ENCODE measurements at regions not wholly inside any gene's neighbourhood (a gene's known extent, or its start where the extent isn't known, plus 50 kb on each side); places are given as distances from the start of the nearest gene placed in this dataset.

DNA sequence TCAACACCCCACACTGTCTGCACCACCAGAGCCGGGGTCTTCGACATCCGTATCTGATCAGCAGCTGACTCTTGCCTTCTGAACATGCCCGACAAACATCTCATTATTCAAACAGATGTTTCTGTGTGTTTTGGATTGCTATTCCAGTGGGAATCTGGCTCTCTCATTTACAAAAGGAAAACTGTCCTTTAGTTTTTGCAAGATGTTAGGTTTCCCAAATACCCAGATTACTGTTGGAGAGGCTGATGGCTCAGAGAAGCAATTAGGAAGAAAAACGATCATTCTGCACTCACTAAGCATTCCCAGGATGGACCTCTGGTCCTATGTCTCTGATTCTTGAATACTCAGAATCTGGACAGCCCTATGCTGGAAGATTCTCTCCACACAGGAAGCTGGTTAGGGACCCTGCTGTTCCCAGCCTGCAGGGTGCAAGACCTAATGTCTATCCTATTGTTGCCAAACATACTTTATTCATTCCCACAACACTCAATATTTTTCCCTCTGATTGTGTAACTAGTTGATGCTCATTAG is 532.9 kb downstream of the CDH26 start:
- no peaks in the 10 kb centered on the region for H3K36me3 ChIP-seq
- H3K4me3 ChIP-seq: no peak overlapping the region
- H3K27ac ChIP-seq: no peak overlapping the region
- H3K4me1 ChIP-seq: no peaks in the 10 kb centered on the region
- DNase-seq: no peak
- TF ChIP-seq, protein P1, sequence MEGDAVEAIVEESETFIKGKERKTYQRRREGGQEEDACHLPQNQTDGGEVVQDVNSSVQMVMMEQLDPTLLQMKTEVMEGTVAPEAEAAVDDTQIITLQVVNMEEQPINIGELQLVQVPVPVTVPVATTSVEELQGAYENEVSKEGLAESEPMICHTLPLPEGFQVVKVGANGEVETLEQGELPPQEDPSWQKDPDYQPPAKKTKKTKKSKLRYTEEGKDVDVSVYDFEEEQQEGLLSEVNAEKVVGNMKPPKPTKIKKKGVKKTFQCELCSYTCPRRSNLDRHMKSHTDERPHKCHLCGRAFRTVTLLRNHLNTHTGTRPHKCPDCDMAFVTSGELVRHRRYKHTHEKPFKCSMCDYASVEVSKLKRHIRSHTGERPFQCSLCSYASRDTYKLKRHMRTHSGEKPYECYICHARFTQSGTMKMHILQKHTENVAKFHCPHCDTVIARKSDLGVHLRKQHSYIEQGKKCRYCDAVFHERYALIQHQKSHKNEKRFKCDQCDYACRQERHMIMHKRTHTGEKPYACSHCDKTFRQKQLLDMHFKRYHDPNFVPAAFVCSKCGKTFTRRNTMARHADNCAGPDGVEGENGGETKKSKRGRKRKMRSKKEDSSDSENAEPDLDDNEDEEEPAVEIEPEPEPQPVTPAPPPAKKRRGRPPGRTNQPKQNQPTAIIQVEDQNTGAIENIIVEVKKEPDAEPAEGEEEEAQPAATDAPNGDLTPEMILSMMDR (IDR thresholded peaks at IDR 0.05): no peak
- TF ChIP-seq POLR2A (IDR thresholded peaks at IDR 0.05): no peak
- H3K27me3 ChIP-seq: no peaks in the 10 kb centered on the region
- intact Hi-C loops (cut with DNase I; ENCODE audit: low total_unique reads): no loop called here
- no peaks in the 10 kb centered on the region for H3K9me3 ChIP-seq

DNA sequence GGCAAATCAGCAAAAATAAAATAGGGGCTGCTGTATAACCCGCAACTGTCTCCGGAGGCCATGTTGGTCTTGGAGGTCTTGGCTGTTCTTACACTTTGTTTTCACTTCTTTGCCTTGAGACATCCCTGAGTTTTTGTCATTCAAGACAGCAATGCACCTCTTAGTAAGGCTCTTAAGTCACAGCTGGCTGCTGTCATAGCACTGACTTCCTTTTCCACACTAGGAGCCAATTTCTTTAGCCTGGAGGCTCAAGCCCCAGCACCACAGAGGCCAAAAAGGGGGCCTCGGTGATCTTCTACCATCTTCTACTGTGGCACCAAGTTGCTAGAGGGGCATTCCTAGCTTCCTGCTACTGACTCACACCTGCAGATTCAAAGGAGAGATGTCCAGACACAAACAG is 536.3 kb downstream of the CDH26 start:
- H3K4me3 ChIP-seq: no peak overlapping the region
- no peaks in the 10 kb centered on the region for H3K9me3 ChIP-seq
- DNase-seq: no peak
- intact Hi-C loops (cut with DNase I; ENCODE audit: low total_unique reads): no loop called here
- no peaks in the 10 kb centered on the region for H3K4me1 ChIP-seq
- H3K36me3 ChIP-seq: no peaks in the 10 kb centered on the region
- H3K27ac ChIP-seq: no peak overlapping the region
- H3K27me3 ChIP-seq: no peaks in the 10 kb centered on the region
- TF ChIP-seq, protein P1 (IDR thresholded peaks at IDR 0.05): no peak
- no peak for TF ChIP-seq POLR2A (IDR thresholded peaks at IDR 0.05)

DNA sequence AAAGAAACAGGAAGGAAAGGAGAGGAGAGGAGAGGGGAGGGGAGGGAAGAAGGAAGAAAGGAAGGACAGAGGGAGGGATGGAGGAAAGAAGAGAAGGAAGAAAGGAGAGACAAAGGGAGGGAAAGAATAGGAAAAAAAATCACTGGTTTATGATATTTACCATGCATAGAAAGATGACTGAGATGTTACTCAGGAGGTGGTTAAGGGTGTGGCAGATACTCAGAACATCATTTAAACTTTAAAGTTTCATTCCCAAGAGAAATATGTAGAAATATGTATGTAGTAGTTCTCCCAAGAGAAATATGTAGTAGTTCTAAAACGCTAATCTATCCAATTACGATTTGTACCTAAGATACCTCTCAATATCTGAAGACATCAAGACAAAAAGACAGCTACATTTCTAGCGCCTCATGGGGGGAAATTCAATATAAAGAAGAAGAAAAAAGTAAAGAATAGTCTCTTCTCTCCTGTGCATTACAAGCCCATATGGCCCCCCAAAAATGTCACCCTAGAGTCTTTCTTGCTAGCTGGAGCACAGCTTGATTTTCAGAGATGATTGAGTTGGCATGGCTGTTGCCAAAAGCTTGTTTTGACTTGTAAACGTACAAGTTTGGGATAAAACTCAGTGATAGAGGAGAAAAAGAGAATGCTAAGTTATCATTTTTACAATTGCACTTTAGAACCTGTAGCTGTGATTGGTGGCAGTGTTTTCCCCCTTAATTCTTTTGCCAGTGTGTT is 539.2 kb downstream of the CDH26 start:
- no peak for TF ChIP-seq POLR2A (IDR thresholded peaks at IDR 0.05)
- TF ChIP-seq, protein P1 (IDR thresholded peaks at IDR 0.05): no peak
- Histone ChIP-seq H3K36me3 (no peaks in the 10 kb centered on the region), H3K4me3 (no peak overlapping the region), H3K4me1 (no peaks in the 10 kb centered on the region), H3K9me3 (no peaks in the 10 kb centered on the region), H3K27me3 (no peaks in the 10 kb centered on the region), H3K27ac (no peak overlapping the region)
- intact Hi-C loops (cut with DNase I; ENCODE audit: low total_unique reads): no loop called here
- DNase-seq: no peak

DNA sequence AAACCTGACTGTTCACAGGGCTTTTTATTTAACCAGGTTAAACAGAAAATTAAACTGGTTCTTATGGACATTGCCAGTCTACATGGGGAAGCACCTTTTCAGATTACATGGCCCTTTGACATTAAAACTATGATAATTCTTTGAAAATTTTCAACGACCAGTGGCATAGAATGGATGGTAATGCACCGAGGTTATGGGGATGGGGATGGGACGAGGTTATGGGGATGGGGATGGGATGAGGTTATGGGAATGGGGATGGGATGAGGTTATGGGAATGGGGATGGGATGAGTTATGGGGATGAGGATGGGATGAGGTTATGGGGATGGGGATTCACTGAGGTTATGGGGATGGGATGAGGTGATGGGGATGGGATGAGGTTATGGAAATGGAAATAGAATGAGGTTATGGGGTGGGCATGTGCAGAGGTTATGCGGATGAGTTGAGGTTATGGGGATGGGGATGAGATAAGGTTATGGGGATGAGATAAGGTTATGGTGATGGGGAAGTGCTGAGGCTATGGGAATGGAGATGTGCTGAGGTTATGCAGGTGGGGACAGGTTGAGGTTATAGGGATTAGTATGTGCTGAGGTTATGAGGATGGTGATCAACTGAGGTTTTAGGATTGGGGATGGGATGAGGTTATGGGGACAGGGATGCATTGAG is 541.9 kb downstream of the CDH26 start:
- TF ChIP-seq, protein P1 (IDR thresholded peaks at IDR 0.05): no peak
- TF ChIP-seq POLR2A (IDR thresholded peaks at IDR 0.05): no peak
- DNase-seq: no peak
- peaks cover 0 to 3% of the 10 kb centered on the region in 2 donors for H3K27me3 ChIP-seq
- intact Hi-C loops (cut with DNase I; ENCODE audit: low total_unique reads): no loop called here
- no peak overlapping the region for H3K27ac ChIP-seq
- no peak overlapping the region for H3K4me3 ChIP-seq
- H3K9me3 ChIP-seq: no peaks in the 10 kb centered on the region
- H3K4me1 ChIP-seq: no peaks in the 10 kb centered on the region
- H3K36me3 ChIP-seq: no peaks in the 10 kb centered on the region

DNA sequence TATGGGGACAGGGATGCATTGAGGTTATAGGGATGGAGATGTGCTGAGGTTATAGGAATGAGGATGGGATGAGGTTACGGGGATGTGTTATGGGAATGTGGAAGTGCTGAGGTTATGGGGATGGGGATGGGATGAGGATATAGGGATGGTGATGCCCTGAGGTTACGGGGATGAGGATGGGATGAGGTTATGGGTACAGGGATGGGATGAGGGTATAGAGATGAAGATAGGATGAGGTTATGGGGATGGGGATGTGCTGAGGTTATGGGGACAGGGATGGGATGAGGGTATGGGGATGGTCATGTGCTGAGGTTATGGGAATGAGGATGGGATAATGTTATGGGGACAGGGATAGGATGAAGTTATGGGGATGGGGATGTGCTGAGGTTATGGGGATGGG is 542.8 kb downstream of the CDH26 start:
- intact Hi-C loops (cut with DNase I; ENCODE audit: low total_unique reads): no loop called here
- TF ChIP-seq POLR2A (IDR thresholded peaks at IDR 0.05): no peak
- Histone ChIP-seq H3K4me1 (no peaks in the 10 kb centered on the region), H3K36me3 (no peaks in the 10 kb centered on the region), H3K9me3 (no peaks in the 10 kb centered on the region), H3K27ac (no peak overlapping the region), H3K4me3 (no peak overlapping the region), H3K27me3 (peaks cover 0 to 3% of the 10 kb centered on the region in 2 donors)
- DNase-seq: no peak

All from uterus (tissue), 3 donors.